ENCODE measurements at regions not wholly inside any gene's neighbourhood (a gene's known extent, or its start where the extent isn't known, plus 50 kb on each side); places are given as distances from the start of the nearest gene placed in this dataset.

- TF ChIP-seq SPI1 (IDR thresholded peaks at IDR 0.05; ENCODE audit: borderline replicate concordance, low read depth): no peak
- no peak for TF ChIP-seq GABPA (IDR thresholded peaks at IDR 0.05; ENCODE audit: low read depth)
- TF ChIP-seq REST (IDR thresholded peaks at IDR 0.05; ENCODE audit: insufficient replicate concordance, low read depth): no peak
- no peak for TF ChIP-seq CTCF (IDR thresholded peaks at IDR 0.05; ENCODE audit: insufficient read depth, low read length)
- TF ChIP-seq POLR2AphosphoS5 (IDR thresholded peaks at IDR 0.05; ENCODE audit: low read depth): no peak
- Histone ChIP-seq H3K27ac (replicated peaks) (no peak overlapping the region), H3K27me3 (ENCODE audit: insufficient read depth, poor library complexity, severe bottlenecking) (no peaks in the 10 kb centered on the region), H3K4me3 (replicated peaks; ENCODE audit: insufficient read depth, low read length) (no peak overlapping the region)
- no peak for DNase-seq (ENCODE audit: low read depth in 1 of 2, low spot score in 1 of 2)
These were observed 52.6 kb upstream of the DACT2 start for GRCh38 chr6:168371981-168372711.

GRCh38 chr6:168372889-168373288 is 53.3 kb upstream of the DACT2 start:
- no peak overlapping the region for H3K4me3 ChIP-seq (replicated peaks; ENCODE audit: insufficient read depth, low read length)
- TF ChIP-seq GABPA (IDR thresholded peaks at IDR 0.05; ENCODE audit: low read depth): no peak
- no peak for TF ChIP-seq SPI1 (IDR thresholded peaks at IDR 0.05; ENCODE audit: borderline replicate concordance, low read depth)
- no peak for TF ChIP-seq POLR2AphosphoS5 (IDR thresholded peaks at IDR 0.05; ENCODE audit: low read depth)
- TF ChIP-seq CTCF (IDR thresholded peaks at IDR 0.05; ENCODE audit: insufficient read depth, low read length): no peak
- TF ChIP-seq REST (IDR thresholded peaks at IDR 0.05; ENCODE audit: insufficient replicate concordance, low read depth): no peak
- no peaks in the 10 kb centered on the region for H3K27me3 ChIP-seq (ENCODE audit: insufficient read depth, poor library complexity, severe bottlenecking)
- H3K27ac ChIP-seq (replicated peaks): no peak overlapping the region
- DNase-seq (ENCODE audit: low read depth in 1 of 2, low spot score in 1 of 2): no peak

GRCh38 chr6:168373389-168373788 is 53.8 kb upstream of the DACT2 start:
- Histone ChIP-seq H3K4me3 (replicated peaks; ENCODE audit: insufficient read depth, low read length) (no peak overlapping the region), H3K27ac (replicated peaks) (no peak overlapping the region), H3K27me3 (ENCODE audit: insufficient read depth, poor library complexity, severe bottlenecking) (no peaks in the 10 kb centered on the region)
- TF ChIP-seq CTCF (IDR thresholded peaks at IDR 0.05; ENCODE audit: insufficient read depth, low read length): no peak
- no peak for TF ChIP-seq SPI1 (IDR thresholded peaks at IDR 0.05; ENCODE audit: borderline replicate concordance, low read depth)
- no peak for TF ChIP-seq REST (IDR thresholded peaks at IDR 0.05; ENCODE audit: insufficient replicate concordance, low read depth)
- TF ChIP-seq GABPA (IDR thresholded peaks at IDR 0.05; ENCODE audit: low read depth): no peak
- TF ChIP-seq POLR2AphosphoS5 (IDR thresholded peaks at IDR 0.05; ENCODE audit: low read depth): no peak
- DNase-seq (ENCODE audit: low read depth in 1 of 2, low spot score in 1 of 2): no peak

Measured in HL-60 (cell line).